ENCODE measurements at regions not wholly inside any gene's neighbourhood (a gene's known extent, or its start where the extent isn't known, plus 50 kb on each side); places are given as distances from the start of the nearest gene placed in this dataset.

- no peak for DNase-seq (ENCODE audit: low read depth)
These were observed 86.9 kb upstream of the ANO3 start for GRCh38 chr11:26245046-26245445.

GRCh38 chr11:26247340-26247739 lies 84.6 kb upstream of the ANO3 start:
- DNase-seq (ENCODE audit: low read depth) = no peak

- DNase-seq (ENCODE audit: low read depth) = no peak
These were observed 83.3 kb upstream of the ANO3 start for GRCh38 chr11:26248661-26249060.

DNA sequence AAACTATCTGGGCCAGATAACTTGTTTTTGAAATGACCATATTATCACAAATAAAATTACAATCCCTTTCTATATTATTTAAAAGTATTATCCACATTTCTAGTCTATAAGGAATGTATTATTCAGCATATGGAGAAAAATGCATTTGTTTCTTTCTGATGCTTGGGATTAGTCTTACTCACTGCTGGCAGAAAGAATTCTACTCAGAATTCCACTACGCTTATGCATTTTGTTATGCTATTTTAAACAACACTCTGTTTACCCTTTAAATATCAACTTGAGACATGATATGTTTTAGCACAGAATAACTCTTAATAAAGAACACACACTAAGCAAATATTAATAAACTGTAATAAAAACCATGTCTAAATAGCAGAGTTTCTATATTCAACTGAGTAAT lies 77.6 kb upstream of the ANO3 start:
- DNase-seq (ENCODE audit: low read depth) = no peak

DNA sequence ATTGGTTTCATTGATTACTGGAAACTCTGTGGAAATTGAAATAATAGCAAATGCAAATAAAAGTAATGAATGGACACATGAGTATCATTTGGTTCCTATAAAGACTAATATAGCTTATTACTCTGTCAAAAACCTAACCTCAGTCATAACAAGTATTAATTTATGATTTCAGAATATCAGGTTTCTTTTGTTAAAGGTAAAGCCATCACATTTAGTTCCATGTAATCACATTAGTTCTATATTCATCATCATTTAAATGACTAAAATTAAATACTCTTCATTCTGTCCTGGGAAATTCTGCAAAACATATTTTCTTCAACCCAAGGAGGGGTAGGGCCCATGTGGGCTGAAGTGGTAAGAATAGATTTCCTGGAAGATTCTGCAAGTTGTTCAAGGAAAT lies 68.2 kb upstream of the ANO3 start:
- DNase-seq (ENCODE audit: low read depth) = no peak

DNA sequence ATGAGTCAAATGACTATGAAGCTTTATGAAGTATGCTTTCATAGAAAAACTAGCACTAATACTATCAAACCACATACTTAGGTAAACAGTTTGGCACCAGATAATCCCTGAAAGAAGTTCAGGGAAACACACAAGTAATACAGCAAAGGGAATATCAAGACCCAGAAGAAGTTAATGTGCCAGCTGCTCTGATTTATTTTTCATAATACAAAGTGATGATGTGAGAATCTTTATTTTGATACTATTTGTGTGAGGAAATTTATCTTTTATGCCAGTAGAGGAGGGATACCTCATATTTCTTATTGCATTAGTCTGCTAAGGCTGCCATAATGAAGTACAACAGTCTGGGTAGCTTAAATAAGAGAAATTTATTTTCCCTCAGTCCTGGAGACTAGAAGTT lies 67.7 kb upstream of the ANO3 start:
- no peak for DNase-seq (ENCODE audit: low read depth)

DNA sequence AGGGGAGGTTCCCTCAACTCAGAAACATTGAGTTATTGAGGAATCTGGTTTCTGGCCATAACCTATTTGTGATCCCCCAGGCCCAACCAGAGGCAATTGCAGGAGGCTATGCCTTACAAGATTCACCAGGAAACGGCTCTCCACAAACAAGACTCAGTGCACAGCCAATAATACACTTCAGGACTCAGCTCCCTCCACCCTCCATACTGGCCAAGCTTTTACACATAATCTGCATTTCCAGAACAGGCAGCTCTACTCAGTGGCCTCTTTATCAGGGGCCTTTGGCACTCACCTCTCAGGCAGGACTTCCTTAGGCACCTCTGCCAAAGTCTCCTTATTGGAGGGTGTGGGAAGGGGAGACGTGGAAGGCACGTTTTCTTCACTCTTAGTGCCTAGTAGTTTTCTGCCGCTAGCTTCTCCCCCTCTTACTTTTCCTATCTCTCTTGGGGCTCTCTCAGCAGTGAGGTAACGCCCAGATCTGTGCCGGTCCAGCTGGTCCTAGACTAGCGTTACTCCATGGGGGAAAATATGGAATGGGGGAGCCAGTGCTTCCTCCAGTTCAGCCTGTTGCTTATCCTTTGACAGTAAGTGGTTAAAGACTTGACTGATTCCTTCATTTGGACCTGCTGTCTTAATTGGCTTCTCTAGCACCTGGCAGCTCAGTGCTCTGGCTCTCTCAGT lies 62.8 kb upstream of the ANO3 start:
- DNase-seq (ENCODE audit: low read depth) = no peak

- no peak for DNase-seq (ENCODE audit: low read depth)
These were observed 60.3 kb upstream of the ANO3 start for GRCh38 chr11:26271666-26272065.

DNA sequence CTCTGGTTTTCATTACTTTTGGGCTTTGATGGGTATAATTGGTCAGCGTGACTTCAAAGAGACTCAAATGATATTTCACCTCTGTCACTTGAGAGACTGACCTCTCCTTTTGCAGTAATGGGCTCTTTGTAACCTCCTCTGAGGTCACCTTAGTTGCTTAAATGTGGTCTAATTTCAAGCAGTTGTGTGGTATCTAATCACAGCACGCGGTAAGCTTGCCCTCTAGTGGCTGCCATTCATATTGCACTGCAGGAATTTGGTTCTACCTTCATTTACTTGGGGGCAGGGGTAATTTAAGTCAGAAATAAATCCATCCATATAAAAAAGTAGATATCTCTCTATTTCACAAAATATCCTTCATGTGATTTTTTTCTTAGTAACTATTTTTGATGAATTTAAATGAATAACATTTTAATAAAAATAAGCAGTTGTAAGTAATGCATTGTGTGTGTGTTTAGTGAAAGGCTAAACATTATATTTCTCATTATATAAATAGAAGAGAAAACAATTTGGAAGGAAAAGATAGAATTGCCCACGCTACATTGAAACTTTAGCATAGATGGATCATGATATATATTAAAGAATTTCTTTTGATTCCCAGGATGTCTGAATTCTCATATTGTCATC lies 55.0 kb upstream of the ANO3 start:
- peak; percentile 0 for DNase-seq (ENCODE audit: low read depth)

- no peak for DNase-seq (ENCODE audit: low read depth)
These were observed 53.6 kb upstream of the ANO3 start for GRCh38 chr11:26278354-26278753.
